IMR-90 (cell line): ENCODE measurements at regions not wholly inside any gene's neighbourhood (a gene's known extent, or its start where the extent isn't known, plus 50 kb on each side); places are given as distances from the start of the nearest gene placed in this dataset.
"Not testable (repeated sequence)": the region's sequence is repeated elsewhere in the genome, so short reads cannot be mapped to it uniquely, and the experiment has no call there.

Experiments
- ATAC-seq: fragments of 200-7000 bp; cut with Tn5 transposase; 2 replicates; pipeline ENCODE4 v1.9.1; 2020; ENCODE audit warnings: low read depth, mild to moderate bottlenecking, moderate library complexity
- BruUV-seq: library from RNA; stranded (reverse); fragments of 400-500 nt; replicated peaks from 2 replicates; lab custom pipeline; 2021; lab: Mats Ljungman, UMichigan
- CTCF ChIA-PET: fragments of 300-600 bp; formaldehyde crosslinking; extraction: SDS; loops from one replicate; lab custom pipeline; 2021; ENCODE audit warnings: antibody characterized with exemption; lab: Yijun Ruan, JAX
- POLR2A ChIA-PET: fragments of 300-600 bp; sonication (Branson Sonifier 250); formaldehyde crosslinking; loops from one replicate; lab custom pipeline; 2022; ENCODE audit warnings: antibody characterized with exemption; ENCODE audit not compliant: unreplicated experiment; lab: Charles Lee
- DNase-seq: peaks from one replicate; pipeline ENCODE4 v3.0.0; 2013
- H2AFZ ChIP-seq: replicated peaks from 2 replicates; pipeline ENCODE3; 2013; ENCODE audit warnings: low read length, mild to moderate bottlenecking; ENCODE audit not compliant: poor library complexity
- H2AK5ac ChIP-seq: 2 replicates; pipeline ENCODE4 v1.6.1; 2013; ENCODE audit warnings: low read depth, low read length, inconsistent platforms
- H2AK9ac ChIP-seq: replicated peaks from 2 replicates; pipeline ENCODE3; 2013; ENCODE audit warnings: mild to moderate bottlenecking, low read depth, low read length, moderate library complexity; ENCODE audit not compliant: poor library complexity
- H2BK120ac ChIP-seq: 2 replicates; pipeline ENCODE4 v1.6.1; 2013; ENCODE audit warnings: low read depth, low read length, inconsistent platforms
- H2BK15ac ChIP-seq: 3 replicates; pipeline ENCODE4 v1.6.1; 2013; ENCODE audit warnings: low read depth, low read length, inconsistent platforms
- H2BK20ac ChIP-seq: 2 replicates; pipeline ENCODE4 v1.6.1; 2013; ENCODE audit warnings: low read depth, mild to moderate bottlenecking, inconsistent platforms, low read length, moderate library complexity
- H2BK5ac ChIP-seq: 2 replicates; pipeline ENCODE4 v1.6.1; 2013; ENCODE audit warnings: mild to moderate bottlenecking, low read depth, low read length, inconsistent platforms; ENCODE audit not compliant: poor library complexity, severe bottlenecking
- H3K14ac ChIP-seq: replicated peaks from 2 replicates; pipeline ENCODE4 v1.6.1; 2013; ENCODE audit warnings: low read depth, low read length, inconsistent platforms
- H3K18ac ChIP-seq: 2 replicates; pipeline ENCODE4 v1.6.1; 2013; ENCODE audit warnings: low read depth, low read length, control low read depth
- H3K23ac ChIP-seq: 2 replicates; pipeline ENCODE4 v1.6.1; 2013; ENCODE audit warnings: low read depth, low read length, inconsistent platforms
- H3K27ac ChIP-seq: 2 replicates; pipeline ENCODE4 v1.5.1; 2013; ENCODE audit warnings: mild to moderate bottlenecking, control low read depth, low read length; ENCODE audit not compliant: insufficient read depth
- H3K27me3 ChIP-seq: 2 replicates; pipeline ENCODE4 v1.6.1; 2013; ENCODE audit warnings: low read length; ENCODE audit not compliant: control insufficient read depth, insufficient read depth
- H3K36me3 ChIP-seq: 2 replicates; pipeline ENCODE4 v1.6.1; 2013; ENCODE audit warnings: low read length, mixed read lengths; ENCODE audit not compliant: control insufficient read depth, insufficient read depth
- H3K4ac ChIP-seq: 2 replicates; pipeline ENCODE4 v1.6.1; 2013; ENCODE audit warnings: low read depth, low read length, inconsistent platforms
- H3K4me1 ChIP-seq: 2 replicates; pipeline ENCODE4 v1.6.1; 2013; ENCODE audit warnings: low read length, mixed read lengths; ENCODE audit not compliant: control insufficient read depth, insufficient read depth
- H3K4me2 ChIP-seq: 2 replicates; pipeline ENCODE4 v1.6.1; 2013; ENCODE audit warnings: low read depth, mild to moderate bottlenecking, control low read depth, low read length, moderate library complexity
- H3K4me3 ChIP-seq: 2 replicates; pipeline ENCODE4 v1.5.1; 2013; ENCODE audit warnings: low read depth, mild to moderate bottlenecking, control low read depth, low read length, moderate library complexity; ENCODE audit not compliant: insufficient read depth
- H3K56ac ChIP-seq: 2 replicates; pipeline ENCODE4 v1.6.1; 2013; ENCODE audit warnings: low read length, inconsistent platforms; ENCODE audit not compliant: insufficient read depth; ENCODE audit errors: extremely low read depth
- H3K79me1 ChIP-seq, 2 experiments: 2 replicates each; pipeline ENCODE4 v1.6.1; 2013; ENCODE audit warnings: low read length in 2 of 2, inconsistent platforms in 1 of 2, low read depth in 1 of 2
- H3K9ac ChIP-seq: 2 replicates; pipeline ENCODE4 v1.6.1; 2013; ENCODE audit warnings: low read depth, low read length, control low read depth
- H3K9me1 ChIP-seq: 2 replicates; pipeline ENCODE4 v1.6.1; 2013; ENCODE audit warnings: low read length, inconsistent platforms; ENCODE audit not compliant: insufficient read depth
- H3K9me3 ChIP-seq: 2 replicates; pipeline ENCODE4 v1.6.1; 2013; ENCODE audit warnings: low read length; ENCODE audit not compliant: control insufficient read depth, insufficient read depth
- H4K20me1 ChIP-seq: 2 replicates; pipeline ENCODE4 v1.6.1; 2013; ENCODE audit warnings: low read length, inconsistent platforms; ENCODE audit not compliant: insufficient read depth
- H4K5ac ChIP-seq: 2 replicates; pipeline ENCODE4 v1.6.1; 2013; ENCODE audit warnings: mild to moderate bottlenecking, low read depth, low read length, control low read depth
- H4K8ac ChIP-seq, 2 experiments: 2 replicates each; pipeline ENCODE4 v1.6.1; 2013; ENCODE audit warnings: low read depth in 2 of 2, low read length in 2 of 2, control low read depth in 1 of 2, inconsistent platforms in 1 of 2
- H4K91ac ChIP-seq: 2 replicates; pipeline ENCODE4 v1.6.1; 2013; ENCODE audit warnings: low read depth, low read length, inconsistent platforms; ENCODE audit not compliant: insufficient read depth
- FOS ChIP-seq: fragments of 150-350 bp; IDR thresholded peaks from 2 replicates; pipeline ENCODE4 v1.6.1; 2016; ENCODE audit warnings: low read depth, low read length
- MAZ ChIP-seq: IDR thresholded peaks from 2 replicates; pipeline ENCODE4 v1.6.1; 2012; ENCODE audit warnings: low read depth, mild to moderate bottlenecking, low read length, improper control_type of control experiment, moderate library complexity, borderline replicate concordance
- POLR2A ChIP-seq: IDR thresholded peaks from 2 replicates; pipeline ENCODE4 v1.6.1; 2012; ENCODE audit warnings: mild to moderate bottlenecking, low read depth, low read length
- RAD21 ChIP-seq: IDR thresholded peaks from 2 replicates; pipeline ENCODE4 v1.6.1; 2012; ENCODE audit warnings: low read length, improper control_type of control experiment
- SMC3 ChIP-seq: fragments of 150-350 bp; IDR thresholded peaks from 2 replicates; pipeline ENCODE4 v1.6.1; 2016; ENCODE audit warnings: low read depth, mild to moderate bottlenecking, antibody characterized with exemption, low read length, moderate library complexity
- WGBS, 2 experiments: methylation state at CpG; one replicate each; pipeline versions ENCODE4 v1.1.5 to v1.1.7; 2013; ENCODE audit warnings: missing lambda C conversion rate in 2 of 2; ENCODE audit not compliant: insufficient read length in 1 of 2; ENCODE audit errors: extremely low coverage in 2 of 2; 5-methylcytosine and 5-hydroxymethylcytosine counted together
- dilution Hi-C: fragments of 300-500 bp; cut with HindIII; formaldehyde crosslinking; loops from one replicate; pipeline ENCODE4 v1.14.3; 2018; ENCODE audit warnings: low sequenced_read_pairs; ENCODE audit not compliant: unreplicated experiment
- in situ Hi-C: fragments of 300-500 bp; cut with MboI; formaldehyde crosslinking; loops from 3 replicates; pipeline ENCODE4 v1.14.3; 2019; ENCODE audit warnings: low sequenced_read_pairs, inconsistent platforms, mixed read lengths
- intact Hi-C: fragments of 100-400 bp; cut with micrococcal nuclease; formaldehyde crosslinking; loops from 2 replicates; pipeline ENCODE4 v1.10.0; 2022
- TF ChIP-seq, protein P1 (sequence below): fragments of 150-350 bp; IDR thresholded peaks from 2 replicates; pipeline ENCODE4 v1.6.1; 2016; ENCODE audit warnings: low read depth, mild to moderate bottlenecking, low read length, moderate library complexity, borderline replicate concordance

DNA sequence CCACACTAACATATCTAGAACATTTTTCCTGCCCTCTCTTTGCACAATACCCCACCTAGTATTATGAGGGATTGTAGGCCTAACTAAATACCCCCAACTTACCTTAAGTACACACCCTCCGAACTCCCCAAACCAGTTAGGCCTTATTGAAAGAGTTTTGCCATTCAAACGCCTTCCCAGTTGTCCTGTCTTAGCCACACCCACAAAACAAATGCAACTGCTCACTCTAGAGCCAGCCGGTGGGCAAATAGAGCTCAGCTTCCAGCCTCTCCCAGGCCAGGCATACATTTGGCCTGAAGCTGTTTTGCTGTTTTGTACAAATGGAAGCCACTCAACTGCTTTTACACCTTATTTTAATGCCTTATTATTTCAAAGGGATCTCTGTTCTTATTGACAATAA is 224.2 kb upstream of the RUNX1 start:
- H3K36me3 ChIP-seq = no peaks in the 10 kb centered on the region
- ChIA-PET POLR2A (no interaction called here), CTCF (interaction anchor here (0.5 kb wide), 1 partner anchor 319 kb away, joined by 3 read pairs; no protein-coding TSS in a partner anchor)
- no peak overlapping the region for H3K4ac ChIP-seq
- no peak for ATAC-seq
- H3K27me3 ChIP-seq = no peaks in the 10 kb centered on the region
- H4K8ac ChIP-seq = no peak overlapping the region
- in situ Hi-C loops = no loop called here
- H3K79me1 ChIP-seq = no peaks in the 10 kb centered on the region
- H3K9ac ChIP-seq = no peak overlapping the region
- dilution Hi-C loops = no loop called here
- no peaks in the 10 kb centered on the region for H3K4me1 ChIP-seq
- no TSS peak for BruUV-seq
- no peaks in the 10 kb centered on the region for H3K9me3 ChIP-seq
- H3K18ac ChIP-seq = no peak overlapping the region
- intact Hi-C loops = no loop called here
- no peak overlapping the region for H3K27ac ChIP-seq
- no peak overlapping the region for H2BK15ac ChIP-seq
- no peak overlapping the region for H2BK20ac ChIP-seq
- no peak overlapping the region for H4K5ac ChIP-seq
- no peak overlapping the region for H3K14ac ChIP-seq
- no peak overlapping the region for H2BK120ac ChIP-seq
- no peaks in the 10 kb centered on the region for H4K20me1 ChIP-seq
- no peak overlapping the region for H3K4me2 ChIP-seq
- TF ChIP-seq MAZ (no peak), FOS (no peak), RAD21 (no peak), SMC3 (no peak), POLR2A (no peak)
- TF ChIP-seq, protein P1, sequence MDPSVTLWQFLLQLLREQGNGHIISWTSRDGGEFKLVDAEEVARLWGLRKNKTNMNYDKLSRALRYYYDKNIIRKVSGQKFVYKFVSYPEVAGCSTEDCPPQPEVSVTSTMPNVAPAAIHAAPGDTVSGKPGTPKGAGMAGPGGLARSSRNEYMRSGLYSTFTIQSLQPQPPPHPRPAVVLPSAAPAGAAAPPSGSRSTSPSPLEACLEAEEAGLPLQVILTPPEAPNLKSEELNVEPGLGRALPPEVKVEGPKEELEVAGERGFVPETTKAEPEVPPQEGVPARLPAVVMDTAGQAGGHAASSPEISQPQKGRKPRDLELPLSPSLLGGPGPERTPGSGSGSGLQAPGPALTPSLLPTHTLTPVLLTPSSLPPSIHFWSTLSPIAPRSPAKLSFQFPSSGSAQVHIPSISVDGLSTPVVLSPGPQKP = no peak
- H3K9me1 ChIP-seq = no peaks in the 10 kb centered on the region
- no peak overlapping the region for H3K23ac ChIP-seq
- no peak overlapping the region for H2AK9ac ChIP-seq
- H3K56ac ChIP-seq = no peak overlapping the region
- H2BK5ac ChIP-seq = no peak overlapping the region
- H3K4me3 ChIP-seq = no peak overlapping the region
- no peak for DNase-seq
- no peak overlapping the region for H2AFZ ChIP-seq
- H4K91ac ChIP-seq = no peak overlapping the region
- H2AK5ac ChIP-seq = no peak overlapping the region
- WGBS, 2 experiments = 72% methylated on average over 2 of the region's 3 CpGs; no CpG with 5 or more reads in 1 of the 2 experiments

DNA sequence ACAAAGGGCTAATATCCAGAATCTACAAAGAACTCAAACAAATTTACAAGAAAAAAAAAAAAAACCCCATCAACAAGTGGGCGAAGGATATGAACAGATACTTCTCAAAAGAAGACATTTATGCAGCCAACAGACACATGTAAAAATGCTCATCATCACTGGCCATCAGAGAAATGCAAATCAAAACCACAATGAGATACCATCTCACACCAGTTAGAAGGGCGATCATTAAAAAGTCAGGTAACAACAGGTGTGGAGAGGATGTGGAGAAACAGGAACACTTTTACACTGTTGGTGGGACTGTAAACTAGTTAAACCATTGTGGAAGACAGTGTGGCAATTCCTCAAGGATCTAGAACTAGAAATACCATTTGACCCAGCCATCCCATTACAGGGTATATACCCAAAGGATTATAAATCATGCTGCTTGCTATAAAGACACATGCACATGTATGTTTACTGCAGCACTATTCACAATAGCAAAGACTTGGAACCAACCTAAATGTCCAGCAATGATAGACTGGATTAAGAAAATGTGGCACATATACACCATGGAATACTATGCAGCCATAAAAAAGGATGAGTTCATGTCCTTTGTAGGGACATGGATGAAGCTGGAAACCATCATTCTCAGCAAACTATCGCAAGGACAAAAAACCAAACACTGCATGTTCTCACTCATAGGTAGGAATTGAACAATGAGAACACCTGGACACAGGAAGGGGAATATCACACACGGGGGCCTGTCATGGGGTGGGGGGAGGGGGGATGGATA is 222.4 kb upstream of the RUNX1 start:
- H3K27me3 ChIP-seq, H2BK120ac ChIP-seq, H2AK9ac ChIP-seq, H4K20me1 ChIP-seq, H2BK20ac ChIP-seq, H3K4me1 ChIP-seq, H3K4me3 ChIP-seq, H4K91ac ChIP-seq, H3K18ac ChIP-seq, H4K8ac ChIP-seq, H2AK5ac ChIP-seq, H3K36me3 ChIP-seq, H3K9me3 ChIP-seq, H3K79me1 ChIP-seq, H3K9ac ChIP-seq, H2AFZ ChIP-seq, H3K27ac ChIP-seq, H3K4me2 ChIP-seq, H3K4ac ChIP-seq, intact Hi-C loops, H2BK15ac ChIP-seq, H3K56ac ChIP-seq, H4K5ac ChIP-seq, BruUV-seq, ATAC-seq, dilution Hi-C loops, POLR2A ChIA-PET, H2BK5ac ChIP-seq, DNase-seq, H3K14ac ChIP-seq, H3K23ac ChIP-seq, in situ Hi-C loops, H3K9me1 ChIP-seq: not testable (repeated sequence)
- CTCF ChIA-PET = interaction anchor here (0.7 kb wide), 1 partner anchor 14 kb away, joined by 3 read pairs; no protein-coding TSS in a partner anchor
- no CpG with 5 or more reads among the region's 4 CpGs for WGBS, 2 experiments
